GM13976 (cell line): ENCODE measurements at regions not wholly inside any gene's neighbourhood (a gene's known extent, or its start where the extent isn't known, plus 50 kb on each side); places are given as distances from the start of the nearest gene placed in this dataset.

ENCODE experiments used
- DNase-seq: peaks from one replicate; pipeline ENCODE4 v3.0.0; 2012; ENCODE audit warnings: low spot score
- CTCF ChIP-seq: IDR thresholded peaks from 2 replicates; pipeline ENCODE4 v1.5.1; 2012; ENCODE audit warnings: borderline replicate concordance, mild to moderate bottlenecking; ENCODE audit not compliant: insufficient read depth; ENCODE audit errors: extremely low read depth, missing control alignments, control extremely low read depth
- in situ Hi-C: fragments of 300-500 bp; cut with MboI; formaldehyde crosslinking; loops from one replicate; pipeline ENCODE4 v1.12.0; 2022; ENCODE audit warnings: low sequenced_read_pairs, mixed read lengths, inconsistent platforms; ENCODE audit not compliant: unreplicated experiment

GRCh38 chr4:1492651-1493539 is 86.7 kb upstream of the NKX1-1 start:
- in situ Hi-C loops, result no loop called here
- no peak for DNase-seq
- TF ChIP-seq CTCF, result no peak

- in situ Hi-C loops, result no loop called here
- DNase-seq, result no peak
- TF ChIP-seq CTCF, result no peak
Observed at GRCh38 chr4:1492142-1492457, 85.9 kb upstream of the NKX1-1 start.

DNA sequence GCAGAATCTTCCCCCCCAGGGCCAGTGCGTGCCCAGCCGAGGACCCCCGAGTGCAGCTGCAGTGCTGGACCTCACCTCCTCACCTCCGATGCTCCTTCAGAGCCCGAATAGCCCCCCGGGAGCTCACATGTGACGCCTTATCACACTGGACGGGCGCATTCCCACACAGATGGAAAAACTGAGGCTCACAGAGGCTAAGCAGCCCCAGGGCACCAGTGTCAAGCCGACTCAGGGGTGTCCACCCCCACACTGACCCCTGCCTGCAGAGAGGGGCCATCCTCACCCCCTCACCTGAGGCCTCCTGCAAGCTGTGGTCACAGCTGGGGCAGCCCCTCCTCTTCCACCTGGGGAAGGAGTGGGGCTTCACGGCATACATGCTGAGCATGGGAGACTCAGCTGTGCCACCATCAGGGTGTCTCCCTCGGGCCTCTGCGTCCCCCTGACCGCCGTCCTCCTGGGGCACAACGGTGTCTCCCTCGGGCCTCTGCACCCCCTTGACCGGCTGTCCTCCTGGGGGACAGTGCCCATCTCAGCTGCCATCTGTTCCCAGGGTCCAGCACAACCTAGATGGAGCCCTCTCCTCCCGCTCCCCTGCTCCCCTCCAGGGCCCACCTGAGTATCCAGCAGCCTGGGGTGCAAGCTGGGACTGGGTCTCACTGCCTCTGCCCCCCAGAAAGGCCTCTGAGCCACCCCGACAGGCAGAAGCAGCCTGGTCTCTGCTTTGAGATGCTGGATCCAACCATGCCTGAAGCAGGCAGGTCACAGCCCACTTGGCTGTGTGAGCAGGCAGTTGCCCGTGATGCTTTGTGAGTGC is 85.3 kb upstream of the NKX1-1 start:
- TF ChIP-seq CTCF, result no peak
- in situ Hi-C loops, result no loop called here

DNA sequence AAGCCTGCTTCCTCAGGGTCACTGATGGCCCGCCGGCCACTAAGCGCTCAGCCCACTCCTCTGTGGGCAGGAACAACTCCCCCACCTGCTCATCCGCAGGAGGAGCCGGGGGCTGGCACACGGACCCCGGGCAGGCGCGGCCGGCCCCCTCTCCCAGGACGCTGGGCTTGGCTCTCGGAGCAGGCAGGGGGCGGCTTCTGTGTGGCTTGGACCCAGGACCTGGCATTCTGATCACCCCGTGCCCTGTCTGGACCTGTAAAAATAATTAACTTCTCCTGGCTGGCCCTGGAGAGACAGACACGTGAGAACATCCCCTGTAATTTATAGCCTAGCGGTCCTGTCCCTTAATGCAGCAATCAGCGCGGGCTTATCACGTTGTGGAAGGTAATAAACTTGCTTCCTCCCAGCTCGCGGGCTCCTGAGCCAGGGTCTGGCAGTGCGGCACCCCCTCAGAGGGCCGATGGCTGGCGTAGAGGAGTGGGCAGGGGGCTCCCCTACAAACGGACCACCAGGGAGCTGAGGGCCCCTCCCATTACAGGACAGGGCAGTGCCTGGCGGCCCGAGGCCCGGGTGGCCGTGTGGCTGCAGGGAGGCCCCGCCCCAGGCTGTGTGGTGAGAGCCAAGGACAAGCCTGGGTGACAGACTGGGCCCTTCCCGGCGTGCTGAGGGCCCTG is 84.5 kb upstream of the NKX1-1 start:
- TF ChIP-seq CTCF, result no peak
- in situ Hi-C loops, result no loop called here
- no peak for DNase-seq

More for the DNA sequence above, 85.3 kb upstream of the NKX1-1 start:
- no peak for DNase-seq

GRCh38 chr4:1490011-1490653 is 83.9 kb upstream of the NKX1-1 start:
- in situ Hi-C loops, result no loop called here
- TF ChIP-seq CTCF, result no peak
- no peak for DNase-seq

GRCh38 chr4:1489639-1489995 is 83.4 kb upstream of the NKX1-1 start:
- no peak for TF ChIP-seq CTCF
- no peak for DNase-seq
- in situ Hi-C loops, result no loop called here
